HG03095 (cell line): ENCODE measurements at regions not wholly inside any gene's neighbourhood (a gene's known extent, or its start where the extent isn't known, plus 50 kb on each side); places are given as distances from the start of the nearest gene placed in this dataset.

Source experiments
- ATAC-seq: cut with Tn5 transposase; IDR thresholded peaks from one replicate; pipeline ENCODE4 v1.9.1; 2021; ENCODE audit warnings: moderate library complexity; ENCODE audit not compliant: unreplicated experiment

DNA sequence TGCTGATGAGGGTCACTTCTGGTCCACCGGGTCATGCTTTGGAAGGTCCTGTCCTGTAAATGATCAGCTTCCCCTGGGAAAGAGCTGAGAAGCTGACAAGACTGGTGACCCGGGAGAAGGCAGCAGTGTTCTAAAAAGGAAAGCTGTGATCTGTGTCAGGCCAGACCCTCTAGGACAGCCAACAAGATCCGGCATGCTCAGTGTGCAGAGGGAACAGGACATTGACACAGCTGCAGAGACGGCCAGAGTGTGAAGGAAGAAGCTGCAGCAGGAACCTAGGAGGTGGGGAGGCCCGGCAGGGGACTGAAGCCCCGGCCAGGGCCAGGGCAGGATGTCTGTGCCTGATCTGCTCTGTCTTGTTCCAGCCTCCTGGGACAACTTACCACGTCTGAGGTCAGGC lies 372.7 kb upstream of the ID2 start:
- no peak for ATAC-seq

GRCh38 chr2:8310557-8311455 lies 371.1 kb upstream of the ID2 start:
- no peak for ATAC-seq

- no peak for ATAC-seq
Observed at GRCh38 chr2:8312221-8312620, 369.6 kb upstream of the ID2 start.

GRCh38 chr2:8312861-8313830 lies 368.7 kb upstream of the ID2 start:
- ATAC-seq, result peak; percentile 89

GRCh38 chr2:8314063-8314462 lies 367.8 kb upstream of the ID2 start:
- ATAC-seq, result no peak

DNA sequence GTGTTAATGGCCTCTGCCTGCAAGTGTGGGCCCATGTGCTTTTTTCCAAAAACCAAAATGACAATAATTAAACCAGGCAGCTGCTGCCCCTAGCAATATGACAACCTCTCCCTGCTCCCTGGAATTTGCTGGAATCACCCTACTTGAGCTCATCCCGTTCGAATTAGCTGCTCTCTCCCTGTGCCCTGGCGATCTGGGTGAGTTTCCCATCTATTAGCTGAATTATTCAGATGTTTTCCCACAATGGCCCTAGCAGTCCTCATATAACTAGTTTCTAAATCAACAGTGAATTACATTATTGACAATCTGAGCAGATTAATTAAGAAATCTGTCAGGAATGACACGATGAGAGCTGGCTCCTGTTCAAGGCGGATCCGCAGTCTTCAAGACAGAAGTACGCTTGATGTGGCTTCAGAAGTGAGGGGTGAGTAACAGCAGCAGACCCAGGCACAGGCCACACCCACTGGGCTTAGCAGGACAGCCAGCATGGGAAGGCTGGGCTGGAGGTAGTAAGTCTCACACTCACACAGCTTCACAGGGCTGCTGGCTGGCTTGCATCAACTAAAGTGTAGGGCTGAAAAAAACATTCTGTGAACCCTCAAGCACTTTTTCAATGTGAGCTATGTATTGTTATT lies 366.2 kb upstream of the ID2 start:
- no peak for ATAC-seq

- ATAC-seq, result no peak
Observed at GRCh38 chr2:8316356-8316755, 365.5 kb upstream of the ID2 start.

GRCh38 chr2:8317418-8317817 lies 364.4 kb upstream of the ID2 start:
- no peak for ATAC-seq

DNA sequence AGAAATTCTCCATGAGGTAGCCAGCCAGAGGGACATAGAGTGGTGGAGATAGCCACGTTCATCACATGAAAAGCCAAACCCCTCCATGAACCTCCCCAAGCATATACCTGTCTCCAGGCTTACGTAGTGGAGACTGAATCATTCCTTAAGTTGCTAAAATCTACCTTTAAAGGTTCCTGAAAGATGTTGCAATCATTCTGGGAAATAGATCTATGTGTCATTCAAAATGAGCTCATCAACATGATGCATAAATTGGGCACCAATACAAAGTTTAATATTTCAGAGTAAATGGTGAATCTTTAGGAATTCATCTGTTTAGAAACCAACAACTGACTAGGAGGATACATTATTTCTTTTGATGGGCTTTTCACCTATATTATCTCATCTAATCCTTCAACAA lies 362.6 kb upstream of the ID2 start:
- ATAC-seq, result no peak

DNA sequence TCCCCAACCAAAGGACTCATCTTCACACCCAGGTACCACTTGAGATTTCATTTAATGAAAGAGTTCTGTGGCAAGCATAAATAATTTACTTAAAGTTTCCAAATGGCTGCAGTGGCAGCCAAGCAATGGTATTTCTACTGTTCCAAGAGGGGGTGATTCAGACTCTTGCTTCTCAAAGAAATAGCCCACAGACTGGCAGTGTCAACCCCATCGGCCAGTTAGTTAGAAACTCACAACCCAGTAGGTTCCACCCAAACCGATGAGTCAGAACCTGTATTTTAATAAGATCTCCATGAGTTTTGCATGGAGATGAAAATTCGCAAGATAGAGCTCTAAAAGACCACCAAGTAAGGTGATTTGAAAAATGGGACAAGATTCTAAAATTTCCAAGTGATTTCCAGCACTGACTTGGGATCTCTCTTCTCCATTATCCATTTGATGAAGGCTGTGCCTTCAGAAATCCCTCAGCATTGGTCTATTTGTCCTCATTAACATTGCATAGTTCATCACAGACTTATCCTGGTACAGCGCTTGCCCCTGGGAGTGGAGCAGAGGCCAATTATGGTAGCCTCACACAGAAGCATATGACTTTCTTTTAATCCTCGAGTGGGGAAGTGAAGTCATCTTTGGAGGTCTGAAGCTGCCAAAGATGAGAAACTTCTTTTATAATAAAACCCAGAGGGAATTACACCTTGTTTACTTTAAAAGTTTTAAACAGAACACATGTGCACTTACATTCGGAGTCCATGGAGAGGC lies 361.4 kb upstream of the ID2 start:
- ATAC-seq, result no peak

DNA sequence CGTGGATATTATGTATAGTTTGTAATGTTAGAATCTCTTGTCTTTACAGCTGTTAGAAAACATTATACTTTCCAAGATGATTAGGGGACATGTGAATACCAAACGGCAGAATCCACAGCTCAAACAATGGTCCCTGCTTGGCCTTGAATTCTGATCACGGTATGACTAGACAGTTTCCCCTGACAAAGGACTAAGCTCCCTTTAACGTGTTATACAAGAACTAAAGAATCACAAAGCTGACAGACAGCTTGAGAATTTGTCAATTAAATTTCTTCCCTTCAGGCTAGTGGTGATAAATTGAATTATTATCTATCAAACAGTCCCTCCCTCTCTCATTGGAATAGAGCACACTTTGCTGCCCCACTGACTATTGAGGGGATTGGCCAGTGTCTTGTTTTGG lies 359.2 kb upstream of the ID2 start:
- ATAC-seq, result no peak

GRCh38 chr2:8324164-8324856 lies 357.5 kb upstream of the ID2 start:
- ATAC-seq, result no peak

- no peak for ATAC-seq
Observed at GRCh38 chr2:8324901-8325300, 357.0 kb upstream of the ID2 start.

DNA sequence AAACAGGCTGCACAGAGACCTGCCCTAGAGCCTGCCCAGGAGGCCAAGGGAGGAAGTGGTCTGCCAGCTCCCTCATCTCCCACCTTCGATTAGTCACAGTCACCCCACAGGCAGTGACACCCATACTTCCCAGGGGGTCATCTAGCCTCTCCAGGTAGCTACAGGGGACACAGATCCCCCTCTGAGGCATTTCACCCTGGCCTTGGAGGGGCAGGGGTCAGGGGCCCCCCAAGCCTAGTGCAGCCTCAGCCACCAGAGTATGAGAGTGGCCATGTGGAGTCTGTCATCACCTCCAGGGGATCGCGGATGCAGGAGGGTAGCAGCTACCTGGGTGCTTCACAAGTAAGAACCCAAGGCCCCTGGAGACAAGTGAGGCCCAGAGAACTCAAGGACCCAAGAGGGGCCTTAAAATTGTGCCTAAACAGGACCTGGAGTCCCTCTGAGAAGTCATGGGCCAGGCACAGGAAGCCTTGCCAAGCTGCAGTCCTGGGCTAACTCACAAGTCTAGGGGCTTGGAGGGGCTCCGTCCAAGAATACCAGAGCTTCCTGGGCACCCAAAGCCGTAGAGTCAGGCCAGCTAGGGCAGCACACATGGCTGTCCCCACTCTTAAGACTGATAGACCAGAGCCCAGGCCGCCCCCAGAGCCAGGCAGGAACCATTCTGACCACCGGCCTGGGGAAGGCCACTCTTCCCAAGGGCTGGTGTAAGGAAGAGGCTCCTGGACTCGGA lies 354.3 kb upstream of the ID2 start:
- ATAC-seq, result no peak

DNA sequence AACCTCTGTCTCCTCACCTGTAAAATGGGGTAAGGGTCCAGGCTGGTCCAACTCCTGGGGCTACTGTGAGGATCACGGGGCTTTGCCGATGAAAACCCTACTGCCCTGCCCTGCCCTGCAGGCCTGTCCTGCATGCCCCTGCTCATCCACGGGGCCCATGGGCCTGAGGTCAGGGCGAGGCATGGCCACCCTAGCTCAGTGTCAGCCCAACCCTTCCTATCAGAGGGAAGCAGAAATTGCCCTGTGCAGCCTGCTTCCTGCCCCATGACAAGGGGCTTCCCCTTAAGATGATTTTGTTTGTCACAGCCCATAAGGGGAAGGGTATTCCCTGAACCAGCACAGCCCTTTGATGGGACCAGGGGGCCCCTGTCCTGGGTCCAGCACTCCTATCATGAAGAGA lies 353.6 kb upstream of the ID2 start:
- ATAC-seq, result no peak

DNA sequence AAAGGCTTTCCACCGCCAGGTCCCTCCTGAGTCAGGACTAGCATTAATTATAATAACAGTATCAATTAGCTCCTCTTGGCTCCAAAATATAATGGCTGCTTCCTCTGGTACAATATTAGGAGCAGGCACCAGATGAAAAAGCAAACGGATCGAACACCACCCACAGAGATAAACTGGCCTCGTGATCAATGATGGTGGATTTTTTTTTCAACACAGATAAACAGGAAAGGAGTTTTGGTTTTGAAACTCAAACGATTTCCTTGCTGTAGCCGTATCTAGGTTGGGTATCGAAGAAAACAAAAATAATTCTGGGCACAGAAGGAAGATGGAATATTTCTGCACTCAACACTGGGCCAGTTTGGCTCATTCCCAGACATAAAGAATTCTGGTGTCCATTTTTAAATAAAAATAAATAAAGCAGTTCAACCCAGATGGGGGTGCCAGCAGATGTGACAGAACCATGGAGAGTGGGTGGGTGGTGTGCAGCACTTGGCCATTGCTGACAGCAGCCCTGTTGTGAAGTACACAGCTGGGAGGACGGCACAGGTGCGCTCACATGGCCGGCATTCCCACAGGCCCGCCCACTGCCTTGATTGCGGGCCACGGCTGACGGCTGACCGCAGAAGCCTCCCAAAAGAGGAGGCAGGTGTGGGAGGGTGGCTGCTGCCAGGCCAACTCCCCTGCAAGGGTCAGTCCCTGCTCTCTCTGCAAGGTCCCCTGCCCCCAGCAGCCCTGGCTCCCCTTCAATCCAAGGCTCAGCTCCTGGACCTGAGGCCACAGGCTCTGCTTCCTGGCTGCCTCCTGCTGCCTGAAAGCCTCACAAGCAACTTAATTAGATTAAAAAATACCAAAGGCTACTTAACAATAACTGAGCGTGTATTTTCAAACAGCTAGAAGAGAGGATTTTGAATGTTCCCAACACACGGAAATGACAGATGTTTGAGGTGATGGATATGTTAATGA lies 351.9 kb upstream of the ID2 start:
- no peak for ATAC-seq

GRCh38 chr2:8331068-8331467 lies 350.8 kb upstream of the ID2 start:
- ATAC-seq, result no peak

- no peak for ATAC-seq
Observed at GRCh38 chr2:8332646-8333045, 349.2 kb upstream of the ID2 start.
